GM23338 (cell line): ENCODE measurements at regions not wholly inside any gene's neighbourhood (a gene's known extent, or its start where the extent isn't known, plus 50 kb on each side); places are given as distances from the start of the nearest gene placed in this dataset.

Source experiments
- ATAC-seq: fragments of 200-7000 bp; cut with Tn5 transposase; 3 replicates; pipeline ENCODE4 v1.9.1; 2020
- DNase-seq: peaks from one replicate; pipeline ENCODE4 v3.0.0-alpha.2; 2015; ENCODE audit warnings: low spot score
- H2AFZ ChIP-seq: fragments of 200-600 bp; sonication (generic); 2 replicates; pipeline ENCODE4 v1.8.0; 2016; ENCODE audit warnings: antibody characterized with exemption, mild to moderate bottlenecking, moderate library complexity
- H3F3A ChIP-seq: fragments of 200-600 bp; sonication (generic); replicated peaks from 2 replicates; pipeline ENCODE4 v1.8.0; 2017; ENCODE audit warnings: antibody characterized with exemption, mixed run types, low read depth
- H3K27ac ChIP-seq: fragments of 200-600 bp; sonication (generic); 2 replicates; pipeline ENCODE4 v1.6.1; 2016; ENCODE audit warnings: low read depth
- H3K27me3 ChIP-seq: fragments of 200-600 bp; sonication (generic); 2 replicates; pipeline ENCODE4 v1.8.0; 2016; ENCODE audit warnings: mild to moderate bottlenecking, mixed run types, moderate library complexity; ENCODE audit not compliant: insufficient read depth
- H3K36me3 ChIP-seq: fragments of 200-600 bp; sonication (generic); 2 replicates; pipeline ENCODE4 v1.8.0; 2016; ENCODE audit warnings: mild to moderate bottlenecking; ENCODE audit not compliant: insufficient read depth
- H3K4me1 ChIP-seq: fragments of 200-600 bp; sonication (generic); 2 replicates; pipeline ENCODE4 v1.8.0; 2016; ENCODE audit warnings: mild to moderate bottlenecking, moderate library complexity; ENCODE audit not compliant: insufficient read depth
- H3K4me2 ChIP-seq: fragments of 200-600 bp; sonication (generic); 2 replicates; pipeline ENCODE4 v1.7.1; 2017; ENCODE audit warnings: mixed run types
- H3K4me3 ChIP-seq: fragments of 200-600 bp; sonication (generic); 2 replicates; pipeline ENCODE4 v1.6.1; 2016; ENCODE audit warnings: mixed run types
- H3K79me2 ChIP-seq: fragments of 200-600 bp; sonication (generic); replicated peaks from 2 replicates; pipeline ENCODE4 v1.8.0; 2017; ENCODE audit warnings: mild to moderate bottlenecking; ENCODE audit not compliant: insufficient read depth
- H3K9me2 ChIP-seq: fragments of 200-600 bp; sonication (generic); 2 replicates; pipeline ENCODE4 v1.8.0; 2017; ENCODE audit not compliant: insufficient read depth
- H4K20me1 ChIP-seq: fragments of 200-600 bp; sonication (generic); replicated peaks from 2 replicates; pipeline ENCODE4 v1.8.0; 2017; ENCODE audit warnings: mild to moderate bottlenecking; ENCODE audit not compliant: insufficient read depth
- H3K27ac Mint-ChIP-seq: 2 replicates; pipeline ENCODE4 v1.8.0; 2020; ENCODE audit warnings: inconsistent platforms, mild to moderate bottlenecking, moderate library complexity, mixed read lengths
- H3K27me3 Mint-ChIP-seq: 3 replicates; pipeline ENCODE4 v1.8.0; 2022; ENCODE audit warnings: low read depth, mild to moderate bottlenecking, moderate library complexity, mixed read lengths, inconsistent platforms; ENCODE audit not compliant: insufficient read depth, poor library complexity
- H3K36me3 Mint-ChIP-seq: 3 replicates; pipeline ENCODE4 v1.8.0; 2021; ENCODE audit warnings: low read depth, mild to moderate bottlenecking, inconsistent platforms, moderate library complexity, mixed read lengths
- H3K4me1 Mint-ChIP-seq: 3 replicates; pipeline ENCODE4 v1.8.0; 2020; ENCODE audit warnings: mild to moderate bottlenecking, inconsistent platforms, mixed read lengths
- H3K4me3 Mint-ChIP-seq: 3 replicates; pipeline ENCODE4 v1.8.0; 2021; ENCODE audit warnings: moderate library complexity, mild to moderate bottlenecking, inconsistent platforms, mixed read lengths
- H3K9me3 Mint-ChIP-seq: 3 replicates; pipeline ENCODE4 v1.8.0; 2020; ENCODE audit warnings: moderate library complexity, mild to moderate bottlenecking, inconsistent platforms, mixed read lengths
- CREB1 ChIP-seq: fragments of 250-450 bp; sonication (Bioruptor Pico); IDR thresholded peaks from 2 replicates; pipeline ENCODE4 v1.5.0; 2020; ENCODE audit warnings: low read depth, mild to moderate bottlenecking, moderate library complexity
- CTCF ChIP-seq, 2 experiments: fragments of 200-600 bp in 1 of 2; sonication (generic) in 1 of 2; conservative IDR thresholded peaks; 2 replicates each; pipeline versions ENCODE4 v1.5.1 to v1.6.1; 2016 to 2017; ENCODE audit warnings: antibody characterized with exemption in 2 of 2, low read depth in 2 of 2, mild to moderate bottlenecking in 2 of 2, moderate library complexity in 1 of 2
- EZH2 ChIP-seq: fragments of 200-600 bp; sonication (generic); IDR thresholded peaks from one replicate; pipeline ENCODE4 v1.8.0; 2017; ENCODE audit warnings: antibody characterized with exemption, mild to moderate bottlenecking, low read depth; ENCODE audit not compliant: unreplicated experiment
- EZH2phosphoT487 ChIP-seq: fragments of 200-600 bp; sonication (generic); IDR thresholded peaks from one replicate; pipeline ENCODE4 v1.8.1; 2018; ENCODE audit warnings: antibody characterized with exemption; ENCODE audit not compliant: unreplicated experiment
- JUNB ChIP-seq: IDR thresholded peaks from one replicate; pipeline ENCODE4 v1.6.1; 2016; ENCODE audit warnings: antibody characterized with exemption; ENCODE audit not compliant: unreplicated experiment
- NANOG ChIP-seq: IDR thresholded peaks from 2 replicates; pipeline ENCODE4 v1.6.1; 2016; ENCODE audit warnings: antibody characterized with exemption, borderline replicate concordance
- POLR2AphosphoS5 ChIP-seq: IDR thresholded peaks from 2 replicates; pipeline ENCODE4 v1.6.1; 2016; ENCODE audit warnings: antibody characterized with exemption, low read depth
- STAT1 ChIP-seq: IDR thresholded peaks from one replicate; pipeline ENCODE4 v1.6.1; 2016; ENCODE audit warnings: antibody characterized with exemption; ENCODE audit not compliant: unreplicated experiment
- ZNF114 ChIP-seq: fragments of 250-450 bp; sonication (Bioruptor Pico); IDR thresholded peaks from 2 replicates; pipeline ENCODE4 v1.5.0; 2020; ENCODE audit warnings: mild to moderate bottlenecking, moderate library complexity
- ZNF331 ChIP-seq: fragments of 250-450 bp; sonication (Bioruptor Pico); IDR thresholded peaks from 2 replicates; pipeline ENCODE4 v1.5.0; 2020; ENCODE audit warnings: low read depth, mild to moderate bottlenecking, moderate library complexity
- TF ChIP-seq, protein P1 (sequence below): IDR thresholded peaks from 2 replicates; pipeline ENCODE4 v1.6.1; 2016; ENCODE audit warnings: antibody characterized with exemption
- TF ChIP-seq, protein P2 (sequence below): fragments of 250-450 bp; sonication (Bioruptor Pico); IDR thresholded peaks from 2 replicates; pipeline ENCODE4 v1.5.0; 2020; ENCODE audit warnings: mild to moderate bottlenecking, moderate library complexity

- Mint-ChIP-seq H3K9me3 (no peaks in the 10 kb centered on the region), H3K27me3 (peaks cover 5% of the 10 kb centered on the region), H3K4me3 (no peak overlapping the region), H3K36me3 (no peaks in the 10 kb centered on the region), H3K27ac (no peak overlapping the region), H3K4me1 (peaks cover 16% of the 10 kb centered on the region)
- peaks cover 4% of the 10 kb centered on the region; the same call in 1 of the 2 replicates for H3K4me1 ChIP-seq
- no peaks in the 10 kb centered on the region for H3K27me3 ChIP-seq
- DNase-seq (no peak), ATAC-seq (no peak)
- H2AFZ ChIP-seq, result peak overlapping the region; percentile 66; the same call in 1 of the 2 replicates
- no peaks in the 10 kb centered on the region for H3F3A ChIP-seq
- H3K79me2 ChIP-seq, result no peaks in the 10 kb centered on the region
- TF ChIP-seq ZNF114, result no peak
- TF ChIP-seq POLR2AphosphoS5, result no peak
- TF ChIP-seq, protein P1, sequence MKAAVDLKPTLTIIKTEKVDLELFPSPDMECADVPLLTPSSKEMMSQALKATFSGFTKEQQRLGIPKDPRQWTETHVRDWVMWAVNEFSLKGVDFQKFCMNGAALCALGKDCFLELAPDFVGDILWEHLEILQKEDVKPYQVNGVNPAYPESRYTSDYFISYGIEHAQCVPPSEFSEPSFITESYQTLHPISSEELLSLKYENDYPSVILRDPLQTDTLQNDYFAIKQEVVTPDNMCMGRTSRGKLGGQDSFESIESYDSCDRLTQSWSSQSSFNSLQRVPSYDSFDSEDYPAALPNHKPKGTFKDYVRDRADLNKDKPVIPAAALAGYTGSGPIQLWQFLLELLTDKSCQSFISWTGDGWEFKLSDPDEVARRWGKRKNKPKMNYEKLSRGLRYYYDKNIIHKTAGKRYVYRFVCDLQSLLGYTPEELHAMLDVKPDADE, result no peak
- no peak for TF ChIP-seq ZNF331
- TF ChIP-seq CTCF (conservative IDR thresholded peaks at IDR 0.05; ENCODE audit: low read depth in 2 of 2), result no peak
- no peak for TF ChIP-seq STAT1
- no peak for TF ChIP-seq NANOG
- no peak for TF ChIP-seq EZH2
- TF ChIP-seq, protein P2, sequence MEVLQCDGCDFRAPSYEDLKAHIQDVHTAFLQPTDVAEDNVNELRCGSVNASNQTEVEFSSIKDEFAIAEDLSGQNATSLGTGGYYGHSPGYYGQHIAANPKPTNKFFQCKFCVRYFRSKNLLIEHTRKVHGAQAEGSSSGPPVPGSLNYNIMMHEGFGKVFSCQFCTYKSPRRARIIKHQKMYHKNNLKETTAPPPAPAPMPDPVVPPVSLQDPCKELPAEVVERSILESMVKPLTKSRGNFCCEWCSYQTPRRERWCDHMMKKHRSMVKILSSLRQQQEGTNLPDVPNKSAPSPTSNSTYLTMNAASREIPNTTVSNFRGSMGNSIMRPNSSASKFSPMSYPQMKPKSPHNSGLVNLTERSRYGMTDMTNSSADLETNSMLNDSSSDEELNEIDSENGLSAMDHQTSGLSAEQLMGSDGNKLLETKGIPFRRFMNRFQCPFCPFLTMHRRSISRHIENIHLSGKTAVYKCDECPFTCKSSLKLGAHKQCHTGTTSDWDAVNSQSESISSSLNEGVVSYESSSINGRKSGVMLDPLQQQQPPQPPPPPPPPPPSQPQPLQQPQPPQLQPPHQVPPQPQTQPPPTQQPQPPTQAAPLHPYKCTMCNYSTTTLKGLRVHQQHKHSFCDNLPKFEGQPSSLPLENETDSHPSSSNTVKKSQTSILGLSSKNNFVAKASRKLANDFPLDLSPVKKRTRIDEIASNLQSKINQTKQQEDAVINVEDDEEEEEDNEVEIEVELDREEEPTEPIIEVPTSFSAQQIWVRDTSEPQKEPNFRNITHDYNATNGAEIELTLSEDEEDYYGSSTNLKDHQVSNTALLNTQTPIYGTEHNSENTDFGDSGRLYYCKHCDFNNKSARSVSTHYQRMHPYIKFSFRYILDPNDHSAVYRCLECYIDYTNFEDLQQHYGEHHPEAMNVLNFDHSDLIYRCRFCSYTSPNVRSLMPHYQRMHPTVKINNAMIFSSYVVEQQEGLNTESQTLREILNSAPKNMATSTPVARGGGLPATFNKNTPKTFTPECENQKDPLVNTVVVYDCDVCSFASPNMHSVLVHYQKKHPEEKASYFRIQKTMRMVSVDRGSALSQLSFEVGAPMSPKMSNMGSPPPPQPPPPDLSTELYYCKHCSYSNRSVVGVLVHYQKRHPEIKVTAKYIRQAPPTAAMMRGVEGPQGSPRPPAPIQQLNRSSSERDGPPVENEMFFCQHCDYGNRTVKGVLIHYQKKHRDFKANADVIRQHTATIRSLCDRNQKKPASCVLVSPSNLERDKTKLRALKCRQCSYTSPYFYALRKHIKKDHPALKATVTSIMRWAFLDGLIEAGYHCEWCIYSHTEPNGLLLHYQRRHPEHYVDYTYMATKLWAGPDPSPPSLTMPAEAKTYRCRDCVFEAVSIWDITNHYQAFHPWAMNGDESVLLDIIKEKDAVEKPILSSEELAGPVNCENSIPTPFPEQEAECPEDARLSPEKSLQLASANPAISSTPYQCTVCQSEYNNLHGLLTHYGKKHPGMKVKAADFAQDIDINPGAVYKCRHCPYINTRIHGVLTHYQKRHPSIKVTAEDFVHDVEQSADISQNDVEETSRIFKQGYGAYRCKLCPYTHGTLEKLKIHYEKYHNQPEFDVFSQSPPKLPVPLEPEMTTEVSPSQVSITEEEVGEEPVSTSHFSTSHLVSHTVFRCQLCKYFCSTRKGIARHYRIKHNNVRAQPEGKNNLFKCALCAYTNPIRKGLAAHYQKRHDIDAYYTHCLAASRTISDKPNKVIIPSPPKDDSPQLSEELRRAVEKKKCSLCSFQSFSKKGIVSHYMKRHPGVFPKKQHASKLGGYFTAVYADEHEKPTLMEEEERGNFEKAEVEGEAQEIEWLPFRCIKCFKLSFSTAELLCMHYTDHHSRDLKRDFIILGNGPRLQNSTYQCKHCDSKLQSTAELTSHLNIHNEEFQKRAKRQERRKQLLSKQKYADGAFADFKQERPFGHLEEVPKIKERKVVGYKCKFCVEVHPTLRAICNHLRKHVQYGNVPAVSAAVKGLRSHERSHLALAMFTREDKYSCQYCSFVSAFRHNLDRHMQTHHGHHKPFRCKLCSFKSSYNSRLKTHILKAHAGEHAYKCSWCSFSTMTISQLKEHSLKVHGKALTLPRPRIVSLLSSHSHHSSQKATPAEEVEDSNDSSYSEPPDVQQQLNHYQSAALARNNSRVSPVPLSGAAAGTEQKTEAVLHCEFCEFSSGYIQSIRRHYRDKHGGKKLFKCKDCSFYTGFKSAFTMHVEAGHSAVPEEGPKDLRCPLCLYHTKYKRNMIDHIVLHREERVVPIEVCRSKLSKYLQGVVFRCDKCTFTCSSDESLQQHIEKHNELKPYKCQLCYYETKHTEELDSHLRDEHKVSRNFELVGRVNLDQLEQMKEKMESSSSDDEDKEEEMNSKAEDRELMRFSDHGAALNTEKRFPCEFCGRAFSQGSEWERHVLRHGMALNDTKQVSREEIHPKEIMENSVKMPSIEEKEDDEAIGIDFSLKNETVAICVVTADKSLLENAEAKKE (CRISPR knock-in tag), result no peak
- TF ChIP-seq EZH2phosphoT487, result no peak
- TF ChIP-seq CREB1 (CRISPR knock-in tag), result no peak
- no peak for TF ChIP-seq JUNB
- H3K36me3 ChIP-seq, result no peaks in the 10 kb centered on the region
- no peaks in the 10 kb centered on the region for H3K9me2 ChIP-seq
- H3K27ac ChIP-seq, result no peak overlapping the region
- H3K4me2 ChIP-seq, result no peak overlapping the region
- no peak overlapping the region for H3K4me3 ChIP-seq
- H4K20me1 ChIP-seq, result no peaks in the 10 kb centered on the region
These were observed 145.4 kb downstream of the LMO4 start for GRCh38 chr1:87474098-87474497.
